Astrocyte of the cerebellum (primary cell): ENCODE measurements at regions not wholly inside any gene's neighbourhood (a gene's known extent, or its start where the extent isn't known, plus 50 kb on each side); places are given as distances from the start of the nearest gene placed in this dataset.

Experiments
- DNase-seq: peaks from one replicate; pipeline ENCODE4 v3.0.0-alpha.2; 2011; ENCODE audit warnings: low read depth
- H3K4me3 ChIP-seq: 2 replicates; pipeline ENCODE4 v1.5.1; 2011; ENCODE audit warnings: mild to moderate bottlenecking, low read depth, low read length, moderate library complexity
- in situ Hi-C: cut with HindIII; loops from 2 replicates; pipeline ENCODE4 v1.10.0; 2017; ENCODE audit warnings: low sequenced_read_pairs
- TF ChIP-seq, protein P1 (sequence below): IDR thresholded peaks from 2 replicates; pipeline ENCODE4 v1.5.1; 2012; ENCODE audit warnings: low read length, low read depth, moderate library complexity, mild to moderate bottlenecking; ENCODE audit errors: missing control alignments

DNA sequence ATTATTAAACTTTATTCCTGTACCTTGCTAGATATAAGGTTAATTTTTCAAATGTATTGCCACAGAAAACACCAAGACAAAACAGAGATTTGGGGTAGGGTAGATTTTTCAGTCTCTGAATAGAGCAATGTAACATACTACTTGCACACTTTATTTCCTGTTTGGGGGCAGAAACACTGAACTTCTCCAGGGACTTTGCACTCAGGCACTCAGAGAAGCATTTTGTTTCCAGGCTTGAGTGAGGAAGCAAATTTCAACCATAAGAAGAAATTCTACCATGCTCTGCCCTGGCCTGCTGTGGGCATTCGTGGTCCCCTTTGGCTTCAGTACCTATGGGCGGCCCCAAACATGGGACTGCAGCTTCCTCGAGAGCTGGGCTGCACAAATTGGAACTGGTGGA lies 399.1 kb downstream of the DAD1 start:
- DNase-seq, result no peak
- TF ChIP-seq, protein P1, sequence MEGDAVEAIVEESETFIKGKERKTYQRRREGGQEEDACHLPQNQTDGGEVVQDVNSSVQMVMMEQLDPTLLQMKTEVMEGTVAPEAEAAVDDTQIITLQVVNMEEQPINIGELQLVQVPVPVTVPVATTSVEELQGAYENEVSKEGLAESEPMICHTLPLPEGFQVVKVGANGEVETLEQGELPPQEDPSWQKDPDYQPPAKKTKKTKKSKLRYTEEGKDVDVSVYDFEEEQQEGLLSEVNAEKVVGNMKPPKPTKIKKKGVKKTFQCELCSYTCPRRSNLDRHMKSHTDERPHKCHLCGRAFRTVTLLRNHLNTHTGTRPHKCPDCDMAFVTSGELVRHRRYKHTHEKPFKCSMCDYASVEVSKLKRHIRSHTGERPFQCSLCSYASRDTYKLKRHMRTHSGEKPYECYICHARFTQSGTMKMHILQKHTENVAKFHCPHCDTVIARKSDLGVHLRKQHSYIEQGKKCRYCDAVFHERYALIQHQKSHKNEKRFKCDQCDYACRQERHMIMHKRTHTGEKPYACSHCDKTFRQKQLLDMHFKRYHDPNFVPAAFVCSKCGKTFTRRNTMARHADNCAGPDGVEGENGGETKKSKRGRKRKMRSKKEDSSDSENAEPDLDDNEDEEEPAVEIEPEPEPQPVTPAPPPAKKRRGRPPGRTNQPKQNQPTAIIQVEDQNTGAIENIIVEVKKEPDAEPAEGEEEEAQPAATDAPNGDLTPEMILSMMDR, result no peak
- H3K4me3 ChIP-seq, result no peak overlapping the region
- in situ Hi-C loops, result no loop called here

DNA sequence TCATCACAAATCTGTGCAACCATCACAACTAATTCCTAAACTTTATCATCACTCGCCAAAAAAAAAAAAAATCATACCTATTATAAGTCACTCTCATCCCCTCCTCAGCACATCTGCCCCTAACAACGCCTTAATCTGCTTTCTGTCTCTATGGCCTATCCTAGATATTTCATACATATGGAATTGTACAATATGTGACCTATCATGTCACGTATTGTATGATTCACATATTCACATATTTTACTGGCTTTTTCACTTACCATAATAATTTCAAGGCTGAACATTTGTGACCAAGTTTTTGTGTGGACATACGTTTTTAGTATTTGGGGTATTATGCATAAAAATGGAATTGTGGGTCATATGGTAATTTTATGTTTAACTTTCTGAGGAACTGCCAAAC lies 400.7 kb downstream of the DAD1 start:
- in situ Hi-C loops, result no loop called here
- TF ChIP-seq, protein P1, result no peak
- H3K4me3 ChIP-seq, result no peak overlapping the region
- no peak for DNase-seq

DNA sequence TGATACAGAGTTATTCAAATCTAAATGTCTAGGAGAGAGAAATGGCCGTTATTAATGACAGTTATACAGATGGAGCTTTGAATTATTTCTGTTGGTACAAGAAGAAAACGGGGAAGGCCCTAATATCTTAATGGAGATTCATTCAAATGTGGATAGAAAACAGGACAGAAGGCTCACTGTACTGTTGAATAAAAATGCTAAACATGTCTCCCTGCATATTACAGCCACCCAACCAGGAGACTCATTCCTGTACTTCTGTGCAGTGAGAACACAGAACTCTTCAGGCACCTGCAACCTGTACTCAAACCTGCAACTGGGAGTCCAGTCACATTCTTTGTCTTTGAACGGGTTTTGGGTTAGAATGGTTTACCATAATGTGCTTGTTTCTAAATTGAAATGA lies 403.2 kb downstream of the DAD1 start:
- H3K4me3 ChIP-seq, result no peak overlapping the region
- TF ChIP-seq, protein P1, result no peak
- in situ Hi-C loops, result no loop called here
- DNase-seq, result no peak

DNA sequence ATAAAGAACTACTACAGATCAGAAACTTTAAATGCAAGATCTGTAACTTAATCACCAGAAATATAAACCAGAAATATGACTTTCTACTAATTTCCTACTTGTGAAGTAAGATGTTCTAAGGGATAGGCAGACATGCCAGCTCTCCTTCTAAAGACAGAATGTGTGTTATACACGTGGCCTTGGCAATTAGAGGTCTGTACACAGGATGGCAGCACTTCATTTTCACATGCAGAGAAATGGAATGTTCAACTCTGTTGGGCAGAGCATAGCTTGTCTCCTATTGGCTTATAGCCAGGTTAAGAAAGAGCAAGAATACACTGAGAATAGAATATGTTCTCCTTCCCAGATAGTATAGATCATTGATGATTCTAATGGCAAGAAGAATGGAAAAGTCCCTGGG lies 403.8 kb downstream of the DAD1 start:
- TF ChIP-seq, protein P1, result no peak
- DNase-seq, result no peak
- no peak overlapping the region for H3K4me3 ChIP-seq
- in situ Hi-C loops, result no loop called here

DNA sequence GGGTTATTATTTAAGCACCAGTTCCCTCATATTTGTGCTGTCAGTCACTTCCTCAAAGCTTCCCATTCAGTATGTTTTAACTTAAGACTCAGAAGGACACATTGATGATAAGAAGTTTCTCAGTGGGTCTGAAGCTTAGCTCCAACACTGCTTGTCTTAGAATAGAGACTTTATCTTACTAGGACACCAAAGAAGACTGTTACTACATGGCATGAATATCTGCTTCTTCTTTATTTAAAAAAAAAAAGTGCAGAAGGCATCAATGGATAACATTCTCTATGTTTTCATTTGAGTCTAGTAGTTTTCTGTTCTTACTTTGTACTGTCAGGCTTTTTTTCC lies 404.2 kb downstream of the DAD1 start:
- TF ChIP-seq, protein P1, result no peak
- in situ Hi-C loops, result no loop called here

DNA sequence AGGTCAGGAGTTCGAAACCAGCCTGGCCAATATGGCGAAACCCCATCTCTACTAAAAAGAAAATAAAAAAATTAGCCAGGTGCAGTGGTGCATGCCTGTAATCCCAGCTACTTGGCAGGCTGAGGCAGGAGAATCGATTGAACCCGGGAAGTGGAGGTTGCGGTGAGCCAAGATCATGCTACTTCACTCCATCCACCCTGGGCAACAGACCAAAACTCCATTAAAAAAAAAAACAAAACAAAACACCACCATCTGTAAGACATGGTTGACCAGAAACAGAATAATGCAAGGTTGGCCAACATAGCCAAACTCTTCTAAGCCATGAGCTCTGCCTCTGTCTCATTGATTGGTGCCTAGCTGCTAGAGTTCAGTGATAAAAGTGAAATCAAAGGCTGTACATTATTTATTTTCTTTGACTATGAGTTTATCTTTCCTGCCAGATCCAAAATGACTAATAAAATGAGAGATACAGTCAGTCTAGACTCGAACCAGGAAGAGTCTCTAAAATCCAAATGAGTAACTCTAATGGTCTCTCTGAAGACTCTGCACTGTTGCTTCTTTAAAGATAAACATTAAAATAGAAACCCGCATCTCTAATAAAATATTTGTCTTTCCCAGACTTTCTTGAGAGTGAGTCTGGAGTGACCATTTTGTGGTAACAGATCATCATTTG lies 404.7 kb downstream of the DAD1 start:
- in situ Hi-C loops, result no loop called here
- no peak overlapping the region for H3K4me3 ChIP-seq
- DNase-seq, result peak; percentile 40
- TF ChIP-seq, protein P1, result no peak

More for the DNA sequence above, 404.2 kb downstream of the DAD1 start:
- H3K4me3 ChIP-seq, result no peak overlapping the region
- DNase-seq, result no peak

DNA sequence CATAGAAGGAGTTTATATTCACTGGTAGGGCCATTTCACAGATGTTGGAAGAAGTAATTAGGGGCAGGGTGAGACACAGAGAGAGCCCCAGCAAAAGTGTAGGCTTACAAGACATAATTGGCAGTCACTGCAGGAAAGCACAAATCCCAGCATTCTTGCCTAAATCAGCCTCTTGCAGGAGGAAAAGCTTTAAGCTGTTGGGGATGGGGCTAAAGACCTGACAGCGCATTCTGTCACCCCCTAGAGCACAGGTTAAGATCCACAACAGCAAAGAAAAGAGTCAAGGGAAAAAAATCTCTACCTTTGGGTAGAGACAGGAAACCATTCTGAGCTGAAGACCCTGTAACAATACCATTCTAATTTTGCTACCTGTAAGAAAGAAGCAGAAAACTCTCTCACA lies 409.0 kb downstream of the DAD1 start:
- in situ Hi-C loops, result no loop called here
- no peak for DNase-seq
- H3K4me3 ChIP-seq, result no peak overlapping the region
- TF ChIP-seq, protein P1, result no peak
